Progenitor cell of endocrine pancreas (in vitro differentiated cells): ENCODE measurements at regions not wholly inside any gene's neighbourhood (a gene's known extent, or its start where the extent isn't known, plus 50 kb on each side); places are given as distances from the start of the nearest gene placed in this dataset.

Source experiments
- DNase-seq: peaks from one replicate; pipeline ENCODE4 v3.0.0; 2021; ENCODE audit warnings: low spot score; ENCODE audit not compliant: unreplicated experiment
- H3K27ac Mint-ChIP-seq: 2 replicates; pipeline ENCODE4 v1.8.0; 2021; ENCODE audit warnings: mild to moderate bottlenecking, moderate library complexity, mixed read lengths
- H3K27me3 Mint-ChIP-seq: 2 replicates; pipeline ENCODE4 v1.8.0; 2021; ENCODE audit warnings: mixed read lengths
- H3K36me3 Mint-ChIP-seq: 2 replicates; pipeline ENCODE4 v1.8.0; 2022; ENCODE audit warnings: mixed read lengths; ENCODE audit not compliant: insufficient read depth
- H3K4me1 Mint-ChIP-seq: 2 replicates; pipeline ENCODE4 v1.8.0; 2021; ENCODE audit warnings: low read depth, mixed read lengths
- H3K4me3 Mint-ChIP-seq: 2 replicates; pipeline ENCODE4 v1.8.0; 2021; ENCODE audit warnings: low read depth, mild to moderate bottlenecking, moderate library complexity, mixed read lengths
- H3K9me3 Mint-ChIP-seq: 2 replicates; pipeline ENCODE4 v1.8.0; 2021; ENCODE audit warnings: low read depth, mixed read lengths
- CTCF ChIP-seq: fragments of 200-600 bp; sonication (generic); IDR thresholded peaks from one replicate; pipeline ENCODE4 v1.5.0; 2021; ENCODE audit warnings: antibody characterized with exemption, mild to moderate bottlenecking; ENCODE audit not compliant: unreplicated experiment

- DNase-seq: no peak
- Mint-ChIP-seq H3K4me3 (no peak overlapping the region), H3K36me3 (no peaks in the 10 kb centered on the region), H3K4me1 (peaks cover 6% of the 10 kb centered on the region), H3K27ac (no peak overlapping the region), H3K27me3 (peaks cover 46% of the 10 kb centered on the region), H3K9me3 (no peaks in the 10 kb centered on the region)
- TF ChIP-seq CTCF: no peak
These were observed 296.3 kb downstream of the LRFN2 start for GRCh38 chr6:40290816-40291215.

- H3K27me3 Mint-ChIP-seq: peaks cover 55% of the 10 kb centered on the region
- no peak for DNase-seq
- H3K4me1 Mint-ChIP-seq: peaks cover 6% of the 10 kb centered on the region
- TF ChIP-seq CTCF: no peak
- no peak overlapping the region for H3K4me3 Mint-ChIP-seq
- no peak overlapping the region for H3K27ac Mint-ChIP-seq
- H3K36me3 Mint-ChIP-seq: no peaks in the 10 kb centered on the region
- no peaks in the 10 kb centered on the region for H3K9me3 Mint-ChIP-seq
These were observed 298.2 kb downstream of the LRFN2 start for GRCh38 chr6:40288919-40289318.

- peaks cover 52% of the 10 kb centered on the region for H3K27me3 Mint-ChIP-seq
These were observed 299.8 kb downstream of the LRFN2 start for GRCh38 chr6:40287296-40287850.

GRCh38 chr6:40286721-40287120 lies 300.4 kb downstream of the LRFN2 start:
- H3K36me3 Mint-ChIP-seq: no peaks in the 10 kb centered on the region
- no peak overlapping the region for H3K27ac Mint-ChIP-seq
- no peaks in the 10 kb centered on the region for H3K9me3 Mint-ChIP-seq
- no peak for TF ChIP-seq CTCF
- peaks cover 50% of the 10 kb centered on the region for H3K27me3 Mint-ChIP-seq
- no peak overlapping the region for H3K4me3 Mint-ChIP-seq
- DNase-seq: no peak
- peaks cover 6% of the 10 kb centered on the region for H3K4me1 Mint-ChIP-seq

More at GRCh38 chr6:40287296-40287850, 299.8 kb downstream of the LRFN2 start:
- Mint-ChIP-seq H3K36me3 (no peaks in the 10 kb centered on the region), H3K4me3 (no peak overlapping the region), H3K27ac (no peak overlapping the region), H3K9me3 (no peaks in the 10 kb centered on the region), H3K4me1 (peaks cover 6% of the 10 kb centered on the region)
- no peak for DNase-seq
- TF ChIP-seq CTCF: no peak

GRCh38 chr6:40285996-40286395 lies 301.2 kb downstream of the LRFN2 start:
- DNase-seq: no peak
- TF ChIP-seq CTCF: no peak
- H3K4me3 Mint-ChIP-seq: no peak overlapping the region
- peaks cover 9% of the 10 kb centered on the region for H3K4me1 Mint-ChIP-seq
- peaks cover 53% of the 10 kb centered on the region for H3K27me3 Mint-ChIP-seq
- H3K27ac Mint-ChIP-seq: no peak overlapping the region
- no peaks in the 10 kb centered on the region for H3K9me3 Mint-ChIP-seq
- no peaks in the 10 kb centered on the region for H3K36me3 Mint-ChIP-seq
